ENCODE measurements at regions not wholly inside any gene's neighbourhood (a gene's known extent, or its start where the extent isn't known, plus 50 kb on each side); places are given as distances from the start of the nearest gene placed in this dataset.
"Not testable (repeated sequence)": the region's sequence is repeated elsewhere in the genome, so short reads cannot be mapped to it uniquely, and the experiment has no call there.

GRCh38 chr6:79404677-79405076 lies 132.6 kb downstream of the LCA5 start:
- Mint-ChIP-seq H3K27me3 (no peaks in the 10 kb centered on the region), H3K9me3 (peaks cover 0 to 3% (median 0%) of the 10 kb centered on the region in 7 donors), H3K4me3 (no peak overlapping the region), H3K36me3 (no peaks in the 10 kb centered on the region), H3K27ac (peak overlapping the region in 1 of 3 donors; percentile 58), H3K4me1 (no peaks in the 10 kb centered on the region)
- Histone ChIP-seq H3K27me3 (ENCODE audit: control insufficient read depth, insufficient read depth, low read length) (no peaks in the 10 kb centered on the region), H3K9me3 (ENCODE audit: control insufficient read depth in 2 of 2, low read length in 2 of 2) (no peaks in the 10 kb centered on the region), H3K4me1 (ENCODE audit: control insufficient read depth, insufficient read depth, low read length, poor library complexity, severe bottlenecking) (no peaks in the 10 kb centered on the region), H3K27ac (ENCODE audit: insufficient read depth, low read length, poor library complexity, severe bottlenecking) (no peak overlapping the region), H3K4me3 (ENCODE audit: low read depth, low read length) (no peak overlapping the region), H3K36me3 (ENCODE audit: control insufficient read depth, insufficient read depth, low read length) (no peaks in the 10 kb centered on the region)
- ATAC-seq (ENCODE audit: low read depth in 2 of 2) = no peak
- DNase-seq = no peak

DNA sequence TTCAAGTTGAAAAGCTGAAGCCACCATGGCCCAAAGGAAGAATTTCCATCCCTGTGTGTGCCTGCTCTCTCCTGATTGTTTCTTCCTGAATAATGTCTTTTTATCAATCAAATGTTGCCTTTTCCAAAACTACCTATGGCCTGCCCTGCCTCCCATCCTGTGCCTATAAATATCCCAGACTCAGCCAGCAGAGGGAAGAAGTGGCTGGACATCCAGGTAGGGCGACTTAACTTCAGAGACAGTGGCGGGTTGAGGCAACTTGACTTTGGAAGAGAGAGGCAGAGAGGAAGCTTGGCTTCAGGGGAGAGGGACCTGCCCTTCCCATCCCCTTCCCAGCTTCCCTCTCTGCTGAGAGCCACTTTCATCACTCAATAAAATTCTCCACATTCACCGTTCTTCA lies 133.0 kb downstream of the LCA5 start:
- H3K27ac ChIP-seq (ENCODE audit: insufficient read depth, low read length, poor library complexity, severe bottlenecking) = no peak overlapping the region
- ATAC-seq (ENCODE audit: low read depth in 2 of 2) = no peak
- H3K4me3 Mint-ChIP-seq = no peak overlapping the region
- H3K4me3 ChIP-seq (ENCODE audit: low read depth, low read length) = no peak overlapping the region
- H3K9me3 ChIP-seq (ENCODE audit: control insufficient read depth in 2 of 2, low read length in 2 of 2) = no peaks in the 10 kb centered on the region
- H3K27me3 Mint-ChIP-seq = no peaks in the 10 kb centered on the region
- H3K36me3 ChIP-seq (ENCODE audit: control insufficient read depth, insufficient read depth, low read length) = no peaks in the 10 kb centered on the region
- no peaks in the 10 kb centered on the region for H3K36me3 Mint-ChIP-seq
- no peaks in the 10 kb centered on the region for H3K4me1 Mint-ChIP-seq
- H3K27me3 ChIP-seq (ENCODE audit: control insufficient read depth, insufficient read depth, low read length) = no peaks in the 10 kb centered on the region
- DNase-seq = no peak
- H3K9me3 Mint-ChIP-seq = peaks cover 0 to 3% (median 0%) of the 10 kb centered on the region in 7 donors
- H3K4me1 ChIP-seq (ENCODE audit: control insufficient read depth, insufficient read depth, low read length, poor library complexity, severe bottlenecking) = no peaks in the 10 kb centered on the region
- peak overlapping the region in 1 of 3 donors; percentile 58 for H3K27ac Mint-ChIP-seq

GRCh38 chr6:79403563-79403962 lies 133.7 kb downstream of the LCA5 start:
- DNase-seq (no peak), ATAC-seq (ENCODE audit: low read depth in 2 of 2) (no peak)
- H3K27ac Mint-ChIP-seq = no peak overlapping the region
- Histone ChIP-seq H3K9me3 (ENCODE audit: control insufficient read depth in 2 of 2, low read length in 2 of 2) (no peaks in the 10 kb centered on the region), H3K36me3 (ENCODE audit: control insufficient read depth, insufficient read depth, low read length) (no peaks in the 10 kb centered on the region), H3K27me3 (ENCODE audit: control insufficient read depth, insufficient read depth, low read length) (no peaks in the 10 kb centered on the region), H3K27ac (ENCODE audit: insufficient read depth, low read length, poor library complexity, severe bottlenecking) (no peak overlapping the region), H3K4me3 (ENCODE audit: low read depth, low read length) (no peak overlapping the region), H3K4me1 (ENCODE audit: control insufficient read depth, insufficient read depth, low read length, poor library complexity, severe bottlenecking) (no peaks in the 10 kb centered on the region)
- H3K9me3 Mint-ChIP-seq = peaks cover 0 to 3% (median 0%) of the 10 kb centered on the region in 7 donors
- H3K27me3 Mint-ChIP-seq = no peaks in the 10 kb centered on the region
- no peak overlapping the region for H3K4me3 Mint-ChIP-seq
- H3K36me3 Mint-ChIP-seq = no peaks in the 10 kb centered on the region
- no peaks in the 10 kb centered on the region for H3K4me1 Mint-ChIP-seq

DNA sequence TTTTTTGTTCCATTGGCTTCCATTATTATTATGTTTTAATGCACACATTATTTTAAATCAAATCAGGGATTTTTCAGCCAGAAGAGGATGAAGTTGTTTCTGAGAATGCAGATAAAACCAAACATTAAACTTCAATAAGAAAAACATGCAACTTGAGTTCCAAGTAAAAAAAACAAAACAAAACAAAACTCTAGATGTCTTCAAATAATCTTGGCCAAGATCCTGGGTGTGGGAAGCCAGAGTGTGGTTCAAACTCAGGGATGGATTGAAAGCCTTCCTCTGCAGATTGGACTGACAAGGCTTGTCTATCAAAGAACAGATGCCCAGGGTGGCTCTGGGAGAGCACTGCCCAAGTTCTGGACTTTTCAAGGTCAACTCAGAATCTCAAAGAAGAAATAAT lies 134.1 kb downstream of the LCA5 start:
- peaks cover 0 to 3% (median 0%) of the 10 kb centered on the region in 7 donors for H3K9me3 Mint-ChIP-seq
- no peaks in the 10 kb centered on the region for H3K9me3 ChIP-seq (ENCODE audit: control insufficient read depth in 2 of 2, low read length in 2 of 2)
- ATAC-seq (ENCODE audit: low read depth in 2 of 2) (no peak), DNase-seq (no peak)
- no peaks in the 10 kb centered on the region for H3K4me1 Mint-ChIP-seq
- H3K27ac ChIP-seq (ENCODE audit: insufficient read depth, low read length, poor library complexity, severe bottlenecking) = no peak overlapping the region
- H3K4me3 ChIP-seq (ENCODE audit: low read depth, low read length) = no peak overlapping the region
- H3K4me3 Mint-ChIP-seq = no peak overlapping the region
- no peaks in the 10 kb centered on the region for H3K27me3 ChIP-seq (ENCODE audit: control insufficient read depth, insufficient read depth, low read length)
- no peak overlapping the region for H3K27ac Mint-ChIP-seq
- H3K4me1 ChIP-seq (ENCODE audit: control insufficient read depth, insufficient read depth, low read length, poor library complexity, severe bottlenecking) = no peaks in the 10 kb centered on the region
- H3K36me3 Mint-ChIP-seq = no peaks in the 10 kb centered on the region
- no peaks in the 10 kb centered on the region for H3K36me3 ChIP-seq (ENCODE audit: control insufficient read depth, insufficient read depth, low read length)
- no peaks in the 10 kb centered on the region for H3K27me3 Mint-ChIP-seq

GRCh38 chr6:79399499-79399898 lies 137.7 kb downstream of the LCA5 start:
- Mint-ChIP-seq H3K4me3 (no peak overlapping the region), H3K27me3 (no peaks in the 10 kb centered on the region), H3K4me1 (no peaks in the 10 kb centered on the region), H3K27ac (no peak overlapping the region), H3K36me3 (no peaks in the 10 kb centered on the region), H3K9me3 (peaks cover 0 to 5% (median 0%) of the 10 kb centered on the region in 7 donors)
- H3K4me3 ChIP-seq (ENCODE audit: low read depth, low read length) = no peak overlapping the region
- no peaks in the 10 kb centered on the region for H3K27me3 ChIP-seq (ENCODE audit: control insufficient read depth, insufficient read depth, low read length)
- no peaks in the 10 kb centered on the region for H3K9me3 ChIP-seq (ENCODE audit: control insufficient read depth in 2 of 2, low read length in 2 of 2)
- no peak for ATAC-seq (ENCODE audit: low read depth in 2 of 2)
- no peak overlapping the region for H3K27ac ChIP-seq (ENCODE audit: insufficient read depth, low read length, poor library complexity, severe bottlenecking)
- no peaks in the 10 kb centered on the region for H3K36me3 ChIP-seq (ENCODE audit: control insufficient read depth, insufficient read depth, low read length)
- H3K4me1 ChIP-seq (ENCODE audit: control insufficient read depth, insufficient read depth, low read length, poor library complexity, severe bottlenecking) = no peaks in the 10 kb centered on the region
- no peak for DNase-seq

- not testable (repeated sequence) for H3K27me3 Mint-ChIP-seq; H3K4me3 ChIP-seq (ENCODE audit: low read depth, low read length); H3K27me3 ChIP-seq (ENCODE audit: control insufficient read depth, insufficient read depth, low read length); H3K4me3 Mint-ChIP-seq; H3K27ac Mint-ChIP-seq; H3K9me3 Mint-ChIP-seq; H3K36me3 Mint-ChIP-seq; H3K36me3 ChIP-seq (ENCODE audit: control insufficient read depth, insufficient read depth, low read length); ATAC-seq (ENCODE audit: low read depth in 2 of 2); H3K4me1 ChIP-seq (ENCODE audit: control insufficient read depth, insufficient read depth, low read length, poor library complexity, severe bottlenecking); H3K9me3 ChIP-seq (ENCODE audit: control insufficient read depth in 2 of 2, low read length in 2 of 2); H3K4me1 Mint-ChIP-seq; H3K27ac ChIP-seq (ENCODE audit: insufficient read depth, low read length, poor library complexity, severe bottlenecking); DNase-seq
Observed at GRCh38 chr6:79398617-79399016, 138.6 kb downstream of the LCA5 start.

DNA sequence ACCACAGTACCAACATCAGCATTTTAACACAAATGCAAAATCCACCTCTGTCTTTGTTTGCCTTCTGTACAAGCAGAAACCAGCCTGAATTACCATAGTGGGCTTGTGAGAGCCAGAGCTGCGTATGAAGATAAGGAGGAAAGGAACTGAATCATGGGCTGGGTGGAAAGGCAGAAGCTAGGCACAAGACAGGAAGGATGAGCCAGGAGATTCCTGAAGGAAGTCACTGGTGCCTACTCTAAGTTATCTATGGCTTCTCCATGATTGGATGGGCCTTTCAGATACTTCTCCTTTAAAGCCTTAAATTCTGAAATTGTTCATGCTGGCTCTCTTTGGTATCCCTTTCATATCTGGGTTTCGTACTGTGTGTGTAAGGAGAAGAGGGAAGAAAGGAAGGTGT lies 140.6 kb downstream of the LCA5 start:
- Mint-ChIP-seq H3K27ac (no peak overlapping the region), H3K9me3 (peaks cover 0 to 9% (median 2%) of the 10 kb centered on the region in 7 donors), H3K4me1 (no peaks in the 10 kb centered on the region), H3K36me3 (no peaks in the 10 kb centered on the region), H3K4me3 (no peak overlapping the region), H3K27me3 (no peaks in the 10 kb centered on the region)
- Histone ChIP-seq H3K4me3 (ENCODE audit: low read depth, low read length) (no peak overlapping the region), H3K27ac (ENCODE audit: insufficient read depth, low read length, poor library complexity, severe bottlenecking) (no peak overlapping the region), H3K27me3 (ENCODE audit: control insufficient read depth, insufficient read depth, low read length) (no peaks in the 10 kb centered on the region), H3K4me1 (ENCODE audit: control insufficient read depth, insufficient read depth, low read length, poor library complexity, severe bottlenecking) (no peaks in the 10 kb centered on the region), H3K9me3 (ENCODE audit: control insufficient read depth in 2 of 2, low read length in 2 of 2) (no peaks in the 10 kb centered on the region), H3K36me3 (ENCODE audit: control insufficient read depth, insufficient read depth, low read length) (no peaks in the 10 kb centered on the region)
- no peak for DNase-seq
- no peak for ATAC-seq (ENCODE audit: low read depth in 2 of 2)

- Mint-ChIP-seq H3K27me3 (no peaks in the 10 kb centered on the region), H3K27ac (peak overlapping the region in 1 of 3 donors; percentile 26), H3K36me3 (no peaks in the 10 kb centered on the region), H3K4me1 (no peaks in the 10 kb centered on the region), H3K9me3 (peaks cover 0 to 9% (median 2%) of the 10 kb centered on the region in 7 donors), H3K4me3 (no peak overlapping the region)
- H3K27ac ChIP-seq (ENCODE audit: insufficient read depth, low read length, poor library complexity, severe bottlenecking) = no peak overlapping the region
- DNase-seq (no peak), ATAC-seq (ENCODE audit: low read depth in 2 of 2) (no peak)
- H3K36me3 ChIP-seq (ENCODE audit: control insufficient read depth, insufficient read depth, low read length) = no peaks in the 10 kb centered on the region
- H3K4me3 ChIP-seq (ENCODE audit: low read depth, low read length) = no peak overlapping the region
- H3K4me1 ChIP-seq (ENCODE audit: control insufficient read depth, insufficient read depth, low read length, poor library complexity, severe bottlenecking) = no peaks in the 10 kb centered on the region
- no peaks in the 10 kb centered on the region for H3K27me3 ChIP-seq (ENCODE audit: control insufficient read depth, insufficient read depth, low read length)
- no peaks in the 10 kb centered on the region for H3K9me3 ChIP-seq (ENCODE audit: control insufficient read depth in 2 of 2, low read length in 2 of 2)
Observed at GRCh38 chr6:79394690-79395089, 142.5 kb downstream of the LCA5 start.

Data from CD4-positive, CD25-positive, alpha-beta regulatory T cell (primary cell).